Activated CD4-positive, CD25-positive, alpha-beta regulatory T cell (primary cell): ENCODE measurements at regions not wholly inside any gene's neighbourhood (a gene's known extent, or its start where the extent isn't known, plus 50 kb on each side); places are given as distances from the start of the nearest gene placed in this dataset.
"Not testable (repeated sequence)": the region's sequence is repeated elsewhere in the genome, so short reads cannot be mapped to it uniquely, and the experiment has no call there.

Source experiments
- DNase-seq, 4 experiments: peaks; one replicate each; lab custom pipeline; 2025; lab: John Stamatoyannopoulos, UW

DNA sequence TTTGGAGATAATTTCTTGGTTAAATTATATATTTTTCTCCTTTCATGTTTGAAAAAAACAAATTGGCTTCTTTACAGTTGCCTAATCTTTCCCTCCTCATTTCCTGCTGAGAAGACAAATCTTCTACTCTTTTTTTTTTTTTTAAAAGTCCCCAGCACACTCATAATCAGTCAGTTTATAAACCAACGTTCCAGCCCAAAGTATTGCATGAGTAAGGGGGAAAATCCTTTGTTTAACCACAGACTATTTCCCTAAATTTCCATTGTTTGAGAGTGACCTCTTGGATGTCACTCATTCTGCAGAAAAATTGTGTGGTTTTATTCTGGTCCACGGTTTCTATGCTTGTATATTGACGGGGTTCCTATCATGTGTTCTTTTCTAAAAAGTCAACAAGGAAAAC lies 55.1 kb upstream of the TLR4 start:
- no peak for DNase-seq

- DNase-seq: no peak
Measured at GRCh38 chr9:117644932-117645636, 59.1 kb upstream of the TLR4 start.

GRCh38 chr9:117644133-117644931 lies 59.9 kb upstream of the TLR4 start:
- peak in 2 of 4 experiments; percentile 1 to 13 for DNase-seq

DNA sequence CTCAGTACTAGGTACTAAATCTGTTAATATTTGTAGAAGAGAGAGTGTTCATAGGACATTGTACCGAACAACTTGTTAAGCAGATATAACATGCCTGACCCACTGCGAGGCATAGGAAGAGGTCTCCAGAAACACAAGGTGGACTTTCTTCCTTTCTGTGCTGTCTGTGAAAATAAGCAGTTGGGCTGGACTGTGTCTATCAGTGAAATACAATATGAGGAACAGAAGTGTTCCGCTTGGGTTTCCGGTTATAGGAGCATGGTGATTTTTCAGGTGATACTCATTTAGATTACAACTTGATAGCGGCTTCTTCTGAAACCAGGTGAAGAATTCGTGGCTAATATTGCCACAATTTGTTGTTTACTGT lies 60.9 kb upstream of the TLR4 start:
- DNase-seq: no peak

- not testable (repeated sequence) for DNase-seq
Measured at GRCh38 chr9:117642571-117643287, 61.5 kb upstream of the TLR4 start.

- DNase-seq: no peak
Measured at GRCh38 chr9:117636681-117637080, 67.5 kb upstream of the TLR4 start.

GRCh38 chr9:117625154-117625553 lies 79.0 kb upstream of the TLR4 start:
- DNase-seq: no peak

DNA sequence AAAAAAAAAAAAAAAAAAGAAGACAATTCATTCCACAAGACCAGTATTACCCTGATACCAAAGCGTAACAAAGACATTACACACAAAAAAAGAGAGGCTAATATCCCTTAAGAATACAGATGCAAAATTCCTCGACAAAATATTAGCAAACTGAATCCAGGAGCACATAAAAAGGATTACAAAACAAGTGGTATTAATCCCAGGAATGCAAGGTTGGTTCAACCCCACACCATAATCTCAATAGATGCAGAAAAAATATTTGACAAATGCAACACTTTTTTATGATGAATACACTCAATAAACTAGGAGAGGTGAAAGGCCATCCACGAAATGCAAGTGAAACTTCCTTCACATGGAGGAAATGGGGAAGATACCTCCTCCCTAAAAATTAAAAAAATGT lies 80.1 kb upstream of the TLR4 start:
- DNase-seq: no peak

GRCh38 chr9:117622347-117622746 lies 81.9 kb upstream of the TLR4 start:
- no peak for DNase-seq

DNA sequence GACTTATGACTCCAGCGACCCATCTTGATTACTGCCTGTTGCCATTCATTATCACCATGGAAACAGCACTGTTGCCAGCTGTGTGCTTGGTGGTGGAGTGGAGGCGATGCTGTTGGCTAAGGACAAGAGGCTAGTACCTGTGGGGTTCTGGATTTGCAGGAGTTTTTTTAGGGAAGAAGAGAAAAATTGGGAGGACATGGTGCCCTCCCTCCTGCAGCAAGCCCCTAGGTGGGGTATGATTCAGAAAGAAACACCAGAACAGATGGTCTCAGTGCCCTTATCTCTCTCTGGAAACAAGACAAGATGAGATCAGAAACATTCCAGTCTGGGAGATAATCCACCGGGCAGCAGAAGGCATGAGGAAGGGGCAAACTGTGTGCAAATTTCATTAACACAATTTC lies 87.8 kb upstream of the TLR4 start:
- no peak for DNase-seq

GRCh38 chr9:117612317-117612716 lies 91.9 kb upstream of the TLR4 start:
- no peak for DNase-seq

- no peak for DNase-seq
Measured at GRCh38 chr9:117597977-117598376, 106.2 kb upstream of the TLR4 start.

GRCh38 chr9:117596678-117597077 lies 107.5 kb upstream of the TLR4 start:
- no peak for DNase-seq

GRCh38 chr9:117595650-117596049 lies 108.6 kb upstream of the TLR4 start:
- no peak for DNase-seq

DNA sequence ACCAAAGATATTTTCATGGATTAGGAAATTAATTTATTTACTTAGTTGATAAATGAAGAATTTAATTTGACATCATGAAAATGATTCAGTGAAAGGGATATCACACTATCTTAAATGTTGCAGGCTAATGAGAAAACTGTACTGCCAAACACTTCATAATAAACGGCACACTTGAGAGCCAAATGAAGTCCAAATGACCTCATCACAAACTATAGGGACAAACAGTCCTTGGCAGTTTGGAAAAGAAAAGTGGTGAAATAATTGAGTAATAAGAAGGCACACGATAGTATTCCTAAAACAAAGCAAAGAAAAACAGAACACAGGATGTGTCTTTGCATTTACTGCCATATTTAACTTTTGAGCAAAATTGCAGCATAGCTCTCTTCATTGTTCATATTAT lies 116.9 kb upstream of the TLR4 start:
- no peak for DNase-seq

- no peak for DNase-seq
Measured at GRCh38 chr9:117574099-117574498, 130.1 kb upstream of the TLR4 start.

GRCh38 chr9:117564839-117565238 lies 139.4 kb upstream of the TLR4 start:
- no peak for DNase-seq

DNA sequence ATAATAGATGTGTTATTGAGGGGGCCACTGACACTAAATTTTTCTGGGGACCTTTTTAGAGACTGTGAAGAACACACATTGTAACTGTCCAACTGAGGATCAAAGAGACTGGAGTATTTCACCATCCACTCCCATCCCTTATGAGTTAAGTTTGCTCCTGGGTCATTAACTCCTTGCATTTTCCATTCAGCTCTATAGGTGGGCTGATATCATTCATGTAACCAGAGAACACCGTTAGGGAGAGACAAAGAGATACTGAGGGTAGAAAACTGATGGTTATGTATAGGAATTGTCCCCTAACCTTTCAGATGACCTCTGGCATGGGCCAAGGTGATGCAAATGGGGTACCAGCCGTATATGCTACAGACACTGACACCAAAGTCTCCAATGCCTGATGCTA lies 142.4 kb upstream of the TLR4 start:
- DNase-seq: no peak

GRCh38 chr9:117555964-117556629 lies 141.2 kb upstream of the ASTN2 start:
- DNase-seq: no peak

- DNase-seq: no peak
Measured at GRCh38 chr9:117552811-117553210, 138.0 kb upstream of the ASTN2 start.

DNA sequence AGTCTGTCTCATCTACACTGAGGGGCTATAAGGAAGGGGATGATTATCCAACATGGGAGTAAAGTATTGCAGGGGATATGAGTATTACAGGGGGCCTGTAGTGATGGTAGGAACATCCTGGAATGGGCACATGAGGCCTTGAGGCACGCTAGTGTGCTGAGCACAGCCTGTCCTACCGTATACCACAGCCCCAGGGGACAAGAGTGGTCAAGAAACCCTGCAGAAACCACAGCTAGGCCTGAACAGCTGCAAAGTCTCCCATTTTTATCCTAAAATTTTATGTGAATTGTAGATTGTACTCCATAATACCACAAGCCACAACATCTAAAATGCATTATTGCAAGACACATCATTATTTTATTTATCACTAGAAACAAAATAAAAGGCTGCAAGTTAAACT lies 136.3 kb upstream of the ASTN2 start:
- DNase-seq: no peak

GRCh38 chr9:117549444-117549843 lies 134.6 kb upstream of the ASTN2 start:
- no peak for DNase-seq
